ENCODE measurements at regions not wholly inside any gene's neighbourhood (a gene's known extent, or its start where the extent isn't known, plus 50 kb on each side); places are given as distances from the start of the nearest gene placed in this dataset.

GRCh38 chrX:109863811-109864210 is 130.8 kb upstream of the ACSL4 start:
- TF ChIP-seq CTCF (IDR thresholded peaks at IDR 0.05) (no peak), POLR2A (IDR thresholded peaks at IDR 0.05) (no peak), POLR2AphosphoS5 (IDR thresholded peaks at IDR 0.05) (no peak)
